ENCODE measurements at regions not wholly inside any gene's neighbourhood (a gene's known extent, or its start where the extent isn't known, plus 50 kb on each side); places are given as distances from the start of the nearest gene placed in this dataset.

DNA sequence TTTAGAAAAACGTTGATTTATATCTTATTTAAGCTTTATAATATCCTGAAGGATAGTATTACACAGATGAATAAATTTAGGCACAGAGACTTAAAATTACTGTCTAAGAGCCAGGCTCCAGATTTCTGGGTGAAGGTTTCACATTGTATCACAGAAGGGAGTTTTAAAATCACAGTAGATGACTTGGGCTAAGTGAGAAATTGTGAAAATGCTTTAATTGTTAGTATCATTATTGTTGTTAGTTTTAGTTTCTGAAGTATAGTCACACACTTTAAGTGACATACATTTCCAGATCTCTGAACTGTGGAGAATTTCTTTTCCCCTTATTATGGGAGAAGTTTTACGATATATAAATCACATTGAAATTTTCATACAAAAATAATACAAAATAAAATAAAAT is 83.5 kb downstream of the NDUFS5 start:
- DNase-seq = no peak

DNA sequence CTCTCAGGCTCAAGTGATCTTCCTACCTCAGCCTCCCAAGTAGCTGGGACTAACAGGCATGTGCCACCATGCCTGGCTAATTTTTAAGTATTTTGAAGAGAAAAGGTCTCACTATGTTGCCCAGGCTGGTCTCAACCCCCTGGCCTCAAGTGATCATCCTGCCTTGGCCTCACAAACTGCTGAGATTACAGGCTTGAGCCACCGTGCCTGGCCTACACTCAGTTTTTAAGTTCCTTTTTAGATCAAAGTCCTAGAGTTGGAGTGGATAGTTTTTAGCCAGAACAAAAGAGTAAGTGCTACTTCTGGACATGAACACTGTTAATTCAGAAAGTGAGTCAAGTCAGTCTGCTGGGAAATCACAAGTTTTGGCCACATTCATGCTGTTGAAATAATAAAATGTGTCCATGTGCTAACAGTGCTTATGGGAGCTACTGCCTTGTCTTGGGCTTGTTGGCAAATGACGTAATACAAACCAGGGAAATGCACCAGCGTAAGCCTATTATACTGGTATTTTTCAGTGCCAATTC is 84.2 kb downstream of the NDUFS5 start:
- no peak for DNase-seq

DNA sequence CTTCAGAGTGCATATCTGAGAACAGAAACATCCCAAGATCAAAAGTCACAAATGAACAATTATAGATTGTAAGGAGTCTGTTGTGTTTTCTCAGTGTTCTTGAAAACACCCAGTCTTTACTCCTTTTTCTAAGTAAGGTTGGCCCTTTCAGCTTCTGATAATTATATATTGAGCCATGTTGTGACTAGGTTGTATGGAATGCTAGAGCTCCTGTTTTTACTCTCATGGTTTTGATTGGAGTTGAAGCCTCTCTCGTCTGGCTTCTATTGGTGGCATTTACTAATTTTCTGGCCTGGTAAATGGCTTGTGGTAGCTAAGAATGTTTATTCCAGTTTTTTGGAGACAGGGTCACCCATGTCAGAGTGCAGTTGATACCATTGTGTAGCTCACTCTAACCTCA is 84.7 kb downstream of the NDUFS5 start:
- no peak for DNase-seq

DNA sequence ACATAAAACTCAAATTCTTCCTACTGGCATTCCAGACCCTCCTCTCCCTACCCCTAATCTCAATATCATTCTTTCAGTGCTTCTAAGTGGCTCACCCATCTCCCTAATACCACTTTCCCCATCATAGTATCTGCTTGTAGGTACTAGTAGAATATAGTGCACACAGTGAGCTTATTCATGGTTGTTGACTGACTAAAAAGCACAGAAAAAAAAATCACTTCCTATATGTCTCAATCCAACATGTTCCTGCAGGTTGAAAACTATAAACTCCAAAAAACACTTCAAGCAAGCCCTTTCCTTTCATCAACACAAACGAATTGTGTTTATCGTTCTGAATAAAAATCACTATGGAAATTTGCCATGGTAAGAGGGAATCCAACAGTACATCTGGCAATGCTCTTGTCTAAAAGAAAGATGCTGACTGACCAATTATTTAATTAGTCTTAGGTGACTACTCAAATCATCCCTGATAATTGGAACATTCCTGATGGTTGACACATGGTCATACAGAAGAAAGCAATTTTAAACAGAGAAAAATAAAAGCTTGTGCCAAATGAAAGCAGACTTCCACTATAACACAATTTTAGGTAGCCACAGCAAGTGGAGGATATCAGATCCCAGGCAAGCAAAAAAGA is 87.1 kb downstream of the NDUFS5 start:
- no peak for DNase-seq

DNA sequence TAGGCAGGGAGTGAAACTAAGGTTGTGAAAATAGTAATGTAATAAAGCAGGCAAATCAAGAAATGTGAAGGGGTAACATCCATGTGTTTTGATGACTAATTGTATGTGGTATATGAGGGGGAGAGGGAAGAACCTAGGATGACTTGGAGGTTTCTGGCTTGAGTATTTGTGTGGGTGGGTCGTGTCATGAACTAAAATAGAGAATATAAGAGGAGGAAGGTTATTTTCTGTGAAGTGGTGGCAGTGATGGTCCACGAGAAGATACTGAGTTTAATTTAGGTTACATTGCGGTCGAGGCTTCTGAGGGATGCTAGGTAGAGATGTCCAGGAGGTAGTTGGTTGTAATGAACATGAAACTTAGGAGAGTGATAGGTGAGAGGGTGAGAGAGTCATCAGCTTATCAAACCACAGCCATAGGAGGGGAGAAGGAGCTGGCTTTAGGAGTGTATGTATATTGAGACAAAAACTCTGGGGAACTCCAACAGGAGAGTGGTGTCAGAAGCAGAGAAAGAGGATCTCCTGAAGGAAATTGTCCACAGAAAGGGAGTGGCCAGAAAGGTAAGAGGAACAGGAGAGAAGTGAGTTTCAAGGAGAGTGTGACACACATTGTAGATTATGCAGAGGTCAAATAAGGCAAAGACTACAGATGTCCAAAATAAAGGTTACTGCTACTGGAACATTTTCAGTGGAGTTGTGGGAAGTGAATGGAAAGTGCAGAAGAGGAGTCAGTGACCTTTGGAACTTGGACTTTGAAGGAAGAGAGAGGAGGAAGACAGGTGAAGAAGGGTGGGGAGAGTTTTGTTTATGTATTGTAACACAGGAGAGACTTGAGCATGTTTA is 89.0 kb upstream of the MACF1 start:
- DNase-seq = no peak

DNA sequence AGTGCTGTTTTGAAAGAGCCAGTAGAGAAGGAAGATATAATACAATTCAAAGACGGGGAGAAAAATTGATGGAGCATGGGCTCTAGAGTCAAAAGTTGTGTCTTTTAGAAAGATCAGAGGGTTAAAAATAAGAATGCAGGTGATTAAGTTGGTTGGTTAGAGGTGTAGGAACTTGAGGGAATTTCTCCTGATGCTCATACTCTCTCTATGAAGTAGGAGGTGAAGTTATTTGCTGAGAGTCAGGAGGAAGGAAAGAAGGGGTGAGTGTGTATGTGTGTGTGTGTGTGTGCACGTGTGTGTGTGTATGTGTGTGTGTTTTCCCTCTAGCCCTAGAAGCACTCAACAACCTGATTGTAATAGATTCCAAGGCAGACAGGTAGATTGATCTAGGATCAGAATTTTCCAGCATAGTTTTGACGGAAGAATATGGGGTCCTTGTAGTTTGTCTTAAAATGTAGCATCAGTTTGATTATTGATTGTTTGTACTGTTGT is 88.3 kb upstream of the MACF1 start:
- DNase-seq = no peak

DNA sequence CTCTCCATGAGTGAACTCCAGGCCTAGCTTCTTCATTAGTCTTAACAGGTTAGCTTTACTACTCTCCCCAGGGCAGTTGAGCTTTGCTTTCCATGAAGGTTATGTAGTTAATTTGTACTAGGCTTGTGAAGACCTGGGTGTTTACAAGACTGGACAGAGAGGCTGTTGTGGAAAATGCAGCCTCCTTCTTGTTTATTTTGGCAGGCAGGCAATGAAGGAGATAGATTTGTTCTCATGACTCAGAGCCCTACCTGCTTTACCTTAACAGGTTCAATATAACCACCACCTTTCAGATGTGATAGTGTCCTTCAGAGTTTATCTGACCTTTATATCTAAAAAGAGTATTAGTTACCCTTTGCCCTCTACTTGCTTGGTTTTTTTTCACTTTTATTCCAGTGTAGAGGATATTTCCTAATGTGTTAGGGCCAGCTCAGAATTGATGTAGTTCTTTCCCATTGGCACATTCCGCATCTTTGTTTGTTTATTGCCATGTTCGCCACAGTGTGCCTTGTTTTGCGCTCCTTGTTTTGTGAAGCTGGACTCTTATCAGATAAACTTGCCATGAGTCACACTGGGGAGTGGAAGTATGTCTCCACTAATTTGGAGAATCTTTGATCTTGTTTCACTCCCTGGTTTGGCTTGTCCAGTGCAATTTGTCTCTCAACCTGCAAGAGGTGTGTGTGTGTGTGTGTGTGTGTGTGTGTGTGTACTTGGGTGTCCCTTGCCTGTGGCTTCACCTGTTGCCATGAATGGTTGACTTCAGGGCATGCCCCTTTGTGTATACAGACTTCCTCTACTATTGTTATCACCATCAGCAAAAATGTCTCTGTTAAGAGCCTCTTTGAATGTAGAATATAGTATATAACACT is 87.4 kb upstream of the MACF1 start:
- DNase-seq = no peak

DNA sequence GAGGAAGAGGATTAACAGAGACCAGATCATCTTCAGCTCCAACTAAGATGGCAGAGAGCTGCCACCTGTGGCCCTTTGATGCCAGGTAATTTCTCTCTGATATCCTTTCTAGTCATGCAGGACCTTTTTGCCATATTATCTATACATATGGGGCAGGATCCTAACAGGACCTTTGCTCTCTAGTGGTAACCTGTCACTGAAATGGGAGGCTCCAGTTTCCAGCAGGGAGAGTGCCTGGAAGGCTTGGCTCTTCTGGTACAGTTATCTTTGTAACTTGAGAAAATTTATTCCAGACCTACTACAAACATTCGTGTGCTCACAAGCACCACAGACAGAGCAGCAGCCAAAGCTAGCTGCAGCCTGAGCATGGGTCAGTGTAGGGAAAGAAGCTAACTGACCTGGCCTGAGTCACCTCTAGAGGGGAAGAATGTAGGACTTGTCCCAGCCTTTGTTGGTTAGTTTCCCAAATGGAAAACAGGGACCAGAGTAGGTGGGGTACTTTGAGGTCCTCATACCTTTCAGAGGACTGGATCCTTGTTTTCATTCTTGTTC is 86.5 kb upstream of the MACF1 start:
- DNase-seq = no peak

DNA sequence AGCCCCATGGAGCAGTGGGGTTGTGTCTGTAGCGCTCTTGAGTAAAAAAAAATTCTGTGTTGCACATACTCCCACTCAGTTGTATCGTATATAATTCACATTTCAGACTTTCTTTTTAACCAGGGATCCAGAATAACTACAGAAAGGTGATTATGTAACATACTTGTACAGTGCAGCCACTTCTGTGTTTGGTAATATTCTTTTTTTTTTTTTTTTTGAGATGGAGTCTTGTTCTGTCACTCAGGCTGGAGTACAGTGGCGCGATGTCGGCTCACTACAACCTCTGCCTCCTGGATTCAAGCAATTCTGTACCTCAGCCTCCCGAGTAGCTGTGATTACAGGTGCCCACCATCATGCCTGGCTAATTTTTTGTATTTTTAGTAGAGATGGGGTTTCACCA is 82.4 kb upstream of the MACF1 start:
- no peak for DNase-seq

DNA sequence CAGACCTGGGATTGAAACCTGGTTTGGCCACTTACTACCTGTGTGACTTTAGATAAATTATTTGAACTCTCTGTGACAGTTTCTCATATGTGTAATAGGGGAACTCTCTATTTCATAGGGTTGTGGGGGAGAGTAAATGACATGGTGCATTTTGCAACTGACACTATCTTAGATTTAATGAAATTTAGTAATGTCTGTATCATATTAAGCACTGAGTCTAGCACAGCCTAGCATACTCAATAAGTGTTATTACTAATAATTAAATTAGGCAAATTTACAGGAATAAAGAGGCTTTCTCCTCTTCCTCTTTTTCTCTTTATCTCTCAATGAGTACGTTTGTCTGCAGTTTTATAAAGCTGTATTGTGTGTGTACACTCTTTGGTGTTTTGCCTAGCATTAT is 80.2 kb upstream of the MACF1 start:
- DNase-seq = no peak

DNA sequence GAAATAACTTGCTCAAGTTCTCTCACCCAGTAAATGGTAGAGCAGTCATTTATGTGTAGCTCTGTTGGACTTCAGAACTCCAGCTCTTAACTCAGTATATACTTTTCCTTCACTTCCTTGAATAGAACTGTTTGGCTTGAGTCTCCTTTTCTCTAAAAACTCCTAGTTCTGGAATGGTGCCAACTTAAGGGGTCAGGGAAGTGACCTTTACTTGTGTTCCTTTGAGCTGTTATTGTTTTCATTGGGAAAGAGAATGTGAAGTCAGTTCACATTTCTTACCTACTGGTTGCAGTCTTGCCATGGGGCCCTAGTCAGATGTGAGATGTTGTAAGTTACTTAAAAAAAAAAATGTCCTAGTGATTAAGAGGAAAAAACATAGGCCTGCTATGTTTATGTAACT is 77.0 kb upstream of the MACF1 start:
- DNase-seq = no peak

DNA sequence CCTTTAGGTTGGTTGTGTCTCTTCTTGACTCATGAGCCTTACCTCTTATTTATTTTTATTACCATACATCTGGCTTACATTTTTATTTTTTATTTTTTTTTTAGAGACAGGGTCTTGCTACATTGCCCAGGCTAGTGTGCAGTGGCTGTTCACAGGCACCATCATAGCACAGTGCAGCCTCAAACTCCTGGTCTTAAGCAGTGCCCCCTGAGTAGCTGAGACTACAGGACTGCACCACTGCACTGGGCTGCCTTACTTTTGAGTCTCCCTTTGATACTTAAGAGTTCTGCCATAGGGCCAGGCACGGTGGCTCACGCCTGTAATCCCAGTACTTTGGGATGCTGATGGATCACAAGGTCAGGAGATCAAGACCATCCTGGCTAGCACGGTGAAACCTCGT is 76.4 kb upstream of the MACF1 start:
- DNase-seq = no peak

DNA sequence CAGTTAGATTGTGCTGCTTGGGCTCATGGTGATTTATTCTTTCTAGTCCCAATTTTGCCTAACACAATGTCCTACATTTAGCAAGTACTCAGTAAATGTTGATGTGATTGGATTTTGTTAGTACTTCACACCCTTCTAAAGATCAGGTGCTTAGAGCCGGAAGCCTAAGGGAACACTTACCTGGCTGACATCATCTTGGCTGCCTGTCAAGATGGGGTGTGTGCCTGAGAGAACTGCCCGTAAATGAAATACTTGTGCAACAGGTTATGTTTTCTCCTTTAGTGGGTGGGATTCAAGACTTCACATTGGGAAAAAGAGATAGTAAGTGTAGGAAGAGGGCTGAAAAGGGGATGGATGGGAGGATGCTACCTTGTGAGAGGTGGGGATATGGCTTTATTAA is 75.5 kb upstream of the MACF1 start:
- no peak for DNase-seq

DNA sequence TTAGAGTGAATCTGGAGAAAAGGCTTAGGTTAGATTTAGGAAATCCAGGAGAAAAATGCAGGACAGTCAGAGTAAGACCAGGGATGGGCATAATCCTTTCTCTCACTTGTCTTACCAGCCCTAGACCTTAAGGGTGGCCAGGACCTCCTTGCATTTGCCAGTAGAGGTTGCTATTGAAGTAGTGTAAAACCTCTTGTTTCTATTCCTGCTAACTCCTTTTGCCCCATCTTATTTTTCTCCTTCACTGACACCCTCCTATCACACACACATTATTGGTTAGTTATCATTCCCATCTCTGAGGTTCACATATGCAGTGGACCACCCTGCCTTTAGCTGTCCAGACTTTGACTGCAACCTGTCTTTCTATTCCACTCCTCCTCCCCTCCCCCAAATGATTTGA is 75.0 kb upstream of the MACF1 start:
- no peak for DNase-seq

DNA sequence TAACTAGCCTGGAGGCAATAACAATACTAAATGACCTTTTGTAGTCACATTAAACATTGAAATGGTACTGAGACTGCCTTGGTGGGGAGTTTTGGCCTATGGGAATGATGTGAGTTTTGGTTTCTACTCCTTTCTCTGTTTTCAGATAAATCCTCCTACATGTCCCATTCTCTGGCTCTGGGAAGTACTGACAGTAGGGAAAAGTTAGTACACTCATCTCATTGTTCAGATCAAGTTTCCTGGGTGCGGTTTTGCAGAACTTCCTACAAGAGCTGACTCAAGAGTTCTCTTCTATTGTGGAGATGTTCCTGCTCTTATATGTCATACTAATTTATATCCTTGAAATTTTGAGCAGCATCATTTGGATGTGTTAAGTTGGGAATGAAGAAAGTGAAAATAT is 74.2 kb upstream of the MACF1 start:
- no peak for DNase-seq

DNA sequence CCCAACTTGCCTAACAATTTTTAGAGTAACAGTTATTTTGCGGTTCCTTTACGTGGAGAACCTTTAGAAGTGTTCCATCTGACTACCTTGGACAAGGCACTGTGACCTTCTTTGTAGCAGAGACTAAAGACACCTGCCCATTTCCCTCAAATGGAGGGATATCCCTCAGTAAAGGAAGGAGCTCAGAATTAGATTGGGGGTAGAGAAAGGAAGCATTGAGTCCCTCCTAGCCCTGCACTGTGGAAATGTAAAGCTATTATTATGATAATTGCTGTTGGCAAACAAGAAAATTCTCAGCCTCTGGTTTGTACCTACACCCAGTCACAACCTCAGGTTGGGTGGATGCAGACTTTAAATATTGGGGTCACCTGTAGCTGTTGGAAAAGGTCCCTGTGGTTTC is 72.6 kb upstream of the MACF1 start:
- no peak for DNase-seq

DNA sequence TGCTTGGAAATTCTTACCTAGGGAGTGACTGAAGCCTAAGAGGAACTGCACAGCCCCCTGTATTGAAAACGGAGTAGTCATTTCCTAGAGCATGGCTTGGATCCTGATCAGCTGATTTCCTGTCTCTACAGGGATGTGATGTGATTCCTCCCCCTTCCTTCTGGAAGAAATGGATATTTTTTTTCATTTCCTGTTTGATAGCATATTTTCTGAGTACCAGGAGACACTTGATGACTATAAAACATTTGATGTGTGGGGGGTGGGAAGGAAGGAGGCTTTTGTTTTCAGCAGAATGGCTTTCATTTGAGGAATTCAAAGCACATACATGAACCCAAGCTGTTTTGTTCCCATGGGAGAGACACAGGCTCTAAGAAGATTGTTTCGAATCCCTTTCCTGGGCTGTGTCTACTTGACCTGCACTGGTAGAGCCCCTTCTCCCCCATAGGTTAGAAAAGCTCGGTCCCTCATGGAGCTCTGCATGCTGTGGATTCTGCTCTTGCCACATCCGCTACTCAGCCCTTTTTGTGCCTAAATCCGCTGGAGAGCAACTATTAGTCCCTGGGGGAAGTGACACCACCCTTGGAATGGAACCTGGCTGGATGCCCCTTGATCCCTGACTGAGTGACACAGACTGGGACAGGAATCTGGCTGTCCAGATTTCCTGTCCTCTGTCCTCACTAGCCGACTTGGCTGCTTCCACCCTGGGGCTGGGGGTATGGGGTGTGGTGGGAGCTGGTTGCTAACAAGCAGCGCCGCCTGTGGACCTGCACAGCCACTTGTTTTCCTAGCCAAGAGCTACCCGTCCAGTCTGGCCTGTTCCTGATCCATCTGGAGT is 71.8 kb upstream of the MACF1 start:
- DNase-seq = no peak

DNA sequence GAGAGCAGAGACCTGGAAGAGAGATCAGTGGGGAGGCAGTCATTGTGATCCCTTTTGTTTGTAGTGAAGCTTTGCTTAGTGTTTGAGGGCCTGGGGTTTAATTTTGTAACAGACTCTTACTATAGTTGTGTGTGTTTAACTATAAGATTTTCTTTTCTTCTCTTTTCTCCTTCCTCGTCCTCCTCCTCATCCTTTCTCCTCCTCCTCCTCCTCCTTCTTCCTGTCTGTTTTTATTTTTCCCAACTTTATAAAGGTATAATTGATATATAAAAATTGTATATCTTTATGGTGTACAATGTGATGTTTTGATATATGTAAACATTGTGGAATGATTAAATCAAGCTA is 71.2 kb upstream of the MACF1 start:
- DNase-seq = no peak

DNA sequence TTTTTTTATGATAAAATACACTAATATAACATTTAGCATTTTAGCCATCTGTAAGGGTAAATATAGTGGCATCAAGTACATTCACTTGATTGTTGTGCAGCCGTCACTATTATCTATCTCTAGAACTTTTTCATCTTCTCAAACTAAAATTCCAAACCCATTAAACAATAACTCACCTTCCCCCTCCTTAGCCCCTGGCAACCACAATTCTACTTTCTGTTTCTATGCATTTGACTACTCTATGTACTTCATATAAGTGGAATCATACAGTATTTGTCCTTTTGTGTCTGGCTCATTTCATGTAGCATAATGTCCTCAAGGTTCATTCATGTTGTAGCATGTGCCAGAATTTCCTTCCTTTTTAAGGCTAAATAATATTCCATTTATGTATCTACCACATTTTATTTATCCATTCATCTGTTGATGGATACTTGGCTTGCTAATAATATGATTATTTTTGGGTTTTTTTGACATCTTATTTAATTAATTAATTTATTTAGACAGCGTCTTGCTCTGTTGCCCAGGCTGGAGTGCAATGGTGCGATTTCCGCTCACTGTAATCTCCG is 69.6 kb upstream of the MACF1 start:
- DNase-seq = no peak

DNA sequence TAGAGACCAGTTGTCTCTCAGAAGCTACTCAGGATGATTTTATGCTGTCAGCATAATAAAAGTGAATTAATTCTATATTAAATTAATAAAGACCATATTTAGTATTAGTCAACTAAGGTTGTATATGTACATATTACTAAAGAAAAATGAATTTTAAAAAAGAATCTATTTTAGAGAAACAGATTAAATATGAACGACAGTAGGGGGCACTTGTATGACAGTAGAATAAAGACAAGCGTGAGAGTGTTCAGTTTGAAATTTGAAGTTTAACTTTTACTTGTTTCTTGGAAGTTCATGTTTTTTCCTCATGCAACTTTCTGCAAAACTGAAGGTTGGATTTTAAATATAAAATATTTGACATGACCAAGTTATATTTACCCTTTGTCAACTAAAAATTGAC is 67.9 kb upstream of the MACF1 start:
- DNase-seq = no peak

DNA sequence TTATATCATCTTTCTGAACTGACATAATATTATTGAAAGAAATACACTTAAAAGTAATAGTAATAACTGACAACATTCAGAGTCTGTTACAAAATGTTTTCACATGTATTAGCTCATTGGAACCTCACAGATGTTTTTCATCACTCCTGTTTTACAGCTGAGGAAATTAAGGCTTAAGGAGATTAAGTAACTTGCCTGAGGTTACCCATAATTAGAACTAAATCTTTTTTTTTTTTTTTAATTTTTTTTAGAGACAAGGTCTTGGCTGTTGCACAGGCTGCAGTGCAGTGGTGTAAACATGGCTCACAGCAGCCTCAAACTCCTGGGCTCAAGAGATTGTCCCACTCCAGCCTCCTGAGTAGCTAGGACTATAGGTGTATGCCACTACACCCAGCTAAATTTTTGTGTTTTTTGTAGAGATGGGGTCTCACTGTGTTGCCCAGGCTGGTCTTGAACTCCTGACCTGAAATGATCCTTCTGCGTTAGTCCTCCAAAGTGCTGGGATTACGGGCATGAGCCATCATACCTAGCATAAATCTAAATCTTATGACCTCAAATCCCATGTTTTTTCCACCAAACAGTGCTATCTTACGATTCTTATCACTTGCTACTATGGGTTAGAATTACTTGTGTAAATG is 64.7 kb upstream of the MACF1 start:
- DNase-seq = no peak
